ENCODE measurements at regions not wholly inside any gene's neighbourhood (a gene's known extent, or its start where the extent isn't known, plus 50 kb on each side); places are given as distances from the start of the nearest gene placed in this dataset.

DNA sequence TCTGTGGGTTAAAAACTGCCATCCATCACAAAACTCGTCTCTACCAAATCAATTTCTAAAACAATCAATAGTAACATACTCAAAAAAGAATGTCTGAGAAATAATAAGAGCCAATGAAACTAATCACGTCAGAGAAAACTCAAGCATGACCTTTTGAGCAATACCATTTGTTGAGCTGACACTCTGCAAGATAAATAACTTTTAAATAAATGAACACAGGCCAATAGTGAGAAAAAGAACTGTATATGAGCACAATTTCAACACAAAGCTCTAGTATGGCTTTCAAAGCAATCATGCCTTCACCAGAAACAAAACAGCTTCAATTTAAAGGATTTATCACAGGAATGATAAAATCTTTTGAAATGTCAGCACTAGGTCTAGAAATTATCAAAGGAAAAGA lies 249.2 kb upstream of the SETMAR start:
- ATAC-seq (ENCODE audit: low FRiP score) = no peak
- DNase-seq = no peak
- intact Hi-C loops (cut with DNase I) = no loop called here
- no peak overlapping the region for H3K27ac ChIP-seq (ENCODE audit: low read depth in 1 of 2, low read length in 2 of 2)
- no peaks in the 10 kb centered on the region for H3K27me3 ChIP-seq (ENCODE audit: control insufficient read depth in 1 of 2, insufficient read depth in 2 of 2, low read length in 1 of 2)
- H3K4me3 ChIP-seq (ENCODE audit: low read length in 2 of 2) = no peak overlapping the region
- H3K36me3 ChIP-seq (ENCODE audit: control insufficient read depth in 1 of 2, insufficient read depth in 2 of 2, low read length in 1 of 2) = peaks cover 0 to 3% of the 10 kb centered on the region in 2 donors
- 56 to 62% methylated on average over 2 of the region's 2 CpGs for WGBS, 2 donors
- no peaks in the 10 kb centered on the region for H3K4me1 ChIP-seq (ENCODE audit: control insufficient read depth in 1 of 2, insufficient read depth in 2 of 2, low read length in 2 of 2)
- no peaks in the 10 kb centered on the region for H3K9me3 ChIP-seq (ENCODE audit: control insufficient read depth, low read length)

DNA sequence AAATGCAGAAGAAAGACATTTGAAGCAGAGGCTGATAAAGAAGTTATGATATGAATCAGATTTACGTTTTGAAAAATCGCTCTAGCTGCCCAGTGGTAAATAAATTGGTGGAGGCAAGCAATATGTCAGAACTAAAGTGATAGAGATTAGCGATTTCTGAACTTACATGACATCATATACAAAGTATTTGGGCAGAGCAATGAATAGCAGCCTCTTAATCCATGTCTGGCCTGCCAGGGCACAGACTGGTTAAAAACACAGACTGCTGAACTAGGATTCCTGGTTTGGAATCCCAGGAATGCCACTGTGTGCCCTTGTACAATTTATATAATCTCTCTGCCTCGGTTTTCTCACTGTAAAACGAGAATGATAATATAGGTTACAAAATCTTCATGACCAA lies 243.1 kb upstream of the SETMAR start:
- WGBS, 2 donors = 5 to 11% methylated on average over 5 of the region's 5 CpGs
- Histone ChIP-seq H3K27me3 (ENCODE audit: control insufficient read depth in 1 of 2, insufficient read depth in 2 of 2, low read length in 1 of 2) (no peaks in the 10 kb centered on the region), H3K4me3 (ENCODE audit: low read length in 2 of 2) (no peak overlapping the region), H3K4me1 (ENCODE audit: control insufficient read depth in 1 of 2, insufficient read depth in 2 of 2, low read length in 2 of 2) (peaks cover 0 to 2% of the 10 kb centered on the region in 2 donors), H3K9me3 (ENCODE audit: control insufficient read depth, low read length) (no peaks in the 10 kb centered on the region), H3K36me3 (ENCODE audit: control insufficient read depth in 1 of 2, insufficient read depth in 2 of 2, low read length in 1 of 2) (no peaks in the 10 kb centered on the region), H3K27ac (ENCODE audit: low read depth in 1 of 2, low read length in 2 of 2) (no peak overlapping the region)
- ATAC-seq (ENCODE audit: low FRiP score) = no peak
- intact Hi-C loops (cut with DNase I) = no loop called here
- no peak for DNase-seq

DNA sequence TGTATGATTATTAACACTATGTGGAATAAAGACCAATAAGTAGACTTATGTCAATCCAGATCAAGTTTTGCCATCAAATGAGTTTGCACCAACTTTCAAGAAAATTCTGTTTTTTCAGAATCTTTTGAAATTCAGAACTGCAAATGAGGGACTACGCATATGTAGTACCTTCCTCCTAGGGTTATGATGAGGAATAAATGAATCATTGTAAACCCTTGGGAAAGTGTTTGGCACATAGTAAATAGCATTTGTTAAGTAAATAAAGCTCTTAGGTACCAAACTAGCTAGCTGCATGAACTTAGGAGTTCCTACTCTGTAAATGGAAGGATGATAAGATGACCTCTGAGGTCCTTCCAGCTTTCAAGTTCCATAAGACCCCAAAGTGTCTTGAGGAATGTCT lies 242.6 kb upstream of the SETMAR start:
- Histone ChIP-seq H3K4me1 (ENCODE audit: control insufficient read depth in 1 of 2, insufficient read depth in 2 of 2, low read length in 2 of 2) (peaks cover 0 to 2% of the 10 kb centered on the region in 2 donors), H3K27ac (ENCODE audit: low read depth in 1 of 2, low read length in 2 of 2) (no peak overlapping the region), H3K4me3 (ENCODE audit: low read length in 2 of 2) (no peak overlapping the region), H3K27me3 (ENCODE audit: control insufficient read depth in 1 of 2, insufficient read depth in 2 of 2, low read length in 1 of 2) (no peaks in the 10 kb centered on the region), H3K9me3 (ENCODE audit: control insufficient read depth, low read length) (no peaks in the 10 kb centered on the region), H3K36me3 (ENCODE audit: control insufficient read depth in 1 of 2, insufficient read depth in 2 of 2, low read length in 1 of 2) (no peaks in the 10 kb centered on the region)
- WGBS, 2 donors = 61 to 63% methylated on average over 1 of the region's 1 CpG
- ATAC-seq (ENCODE audit: low FRiP score) (no peak), DNase-seq (no peak)
- intact Hi-C loops (cut with DNase I) = no loop called here

DNA sequence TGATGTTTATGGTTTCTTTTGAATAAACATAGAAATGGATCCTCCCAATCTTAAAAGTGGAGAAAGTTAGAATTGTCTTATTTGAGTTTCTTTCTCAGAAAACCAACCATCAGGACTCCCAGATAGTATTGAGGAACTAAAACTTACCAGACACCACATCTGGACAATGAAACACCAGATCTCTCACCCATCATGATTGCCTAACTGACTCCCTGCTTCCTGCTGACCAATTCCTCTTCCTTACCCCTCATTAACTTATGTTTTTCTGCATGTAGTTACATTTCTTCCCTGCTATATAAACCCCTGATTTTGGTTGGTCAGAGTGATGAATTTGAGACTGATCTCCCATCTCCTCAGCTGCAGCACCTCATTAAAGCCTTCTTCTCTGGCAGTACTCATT lies 242.0 kb upstream of the SETMAR start:
- intact Hi-C loops (cut with DNase I) = no loop called here
- Histone ChIP-seq H3K27ac (ENCODE audit: low read depth in 1 of 2, low read length in 2 of 2) (no peak overlapping the region), H3K36me3 (ENCODE audit: control insufficient read depth in 1 of 2, insufficient read depth in 2 of 2, low read length in 1 of 2) (no peaks in the 10 kb centered on the region), H3K27me3 (ENCODE audit: control insufficient read depth in 1 of 2, insufficient read depth in 2 of 2, low read length in 1 of 2) (no peaks in the 10 kb centered on the region), H3K9me3 (ENCODE audit: control insufficient read depth, low read length) (no peaks in the 10 kb centered on the region), H3K4me1 (ENCODE audit: control insufficient read depth in 1 of 2, insufficient read depth in 2 of 2, low read length in 2 of 2) (peaks cover 0 to 2% of the 10 kb centered on the region in 2 donors), H3K4me3 (ENCODE audit: low read length in 2 of 2) (no peak overlapping the region)
- ATAC-seq (ENCODE audit: low FRiP score) = no peak
- DNase-seq = no peak

DNA sequence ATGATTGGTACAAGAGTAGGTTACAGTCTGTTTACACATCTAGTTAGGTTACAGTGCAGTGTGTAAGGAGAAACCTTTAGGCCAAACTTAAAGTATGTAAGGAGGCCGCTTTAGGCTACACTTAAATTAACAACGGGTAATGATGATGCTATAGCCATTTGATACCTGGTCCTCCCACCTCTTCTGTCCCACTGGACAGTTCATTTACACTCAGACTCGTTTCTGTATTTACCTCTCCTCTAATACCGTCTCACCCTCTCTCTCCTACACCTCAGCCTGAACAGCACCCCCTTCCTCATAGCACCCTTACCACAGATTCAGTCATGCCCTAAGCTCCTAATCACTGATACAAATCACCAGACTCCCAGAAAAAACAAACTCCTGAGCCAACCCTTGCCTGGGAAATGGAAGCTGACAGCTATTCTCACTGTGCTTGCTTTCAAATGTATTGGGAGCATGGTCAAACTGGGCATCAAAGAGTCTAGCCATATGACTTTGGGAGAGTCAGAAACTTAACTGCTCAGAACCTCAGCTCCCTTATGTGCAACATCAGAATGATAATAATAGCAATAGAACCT lies 241.3 kb upstream of the SETMAR start:
- no peaks in the 10 kb centered on the region for H3K27me3 ChIP-seq (ENCODE audit: control insufficient read depth in 1 of 2, insufficient read depth in 2 of 2, low read length in 1 of 2)
- 60 to 65% methylated on average over 4 of the region's 4 CpGs for WGBS, 2 donors

DNA sequence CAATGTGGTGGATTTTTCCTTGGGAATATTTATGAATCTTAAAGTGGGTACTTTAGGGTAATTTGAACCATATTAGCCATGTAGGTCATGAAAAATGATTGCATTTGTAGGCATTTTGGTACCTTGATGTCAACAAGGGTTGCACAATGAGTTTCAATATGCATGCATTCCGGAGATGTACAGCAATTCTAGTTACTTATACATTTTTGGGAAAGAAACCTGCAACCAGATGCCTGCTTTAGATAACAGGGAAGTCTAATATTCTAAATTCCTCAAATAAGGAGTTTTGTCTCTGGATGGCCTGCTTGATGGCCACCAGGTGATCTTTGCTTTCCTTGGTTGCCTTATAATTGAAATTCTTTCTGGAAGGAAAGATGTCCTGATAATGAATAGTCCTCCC lies 240.5 kb upstream of the SETMAR start:
- 92 to 96% methylated on average over 1 of the region's 1 CpG for WGBS, 2 donors
- H3K4me3 ChIP-seq (ENCODE audit: low read length in 2 of 2) = no peak overlapping the region
- no peak overlapping the region for H3K27ac ChIP-seq (ENCODE audit: low read depth in 1 of 2, low read length in 2 of 2)
- peaks cover 0 to 2% of the 10 kb centered on the region in 2 donors for H3K4me1 ChIP-seq (ENCODE audit: control insufficient read depth in 1 of 2, insufficient read depth in 2 of 2, low read length in 2 of 2)
- ATAC-seq (ENCODE audit: low FRiP score) (no peak), DNase-seq (no peak)
- no peaks in the 10 kb centered on the region for H3K36me3 ChIP-seq (ENCODE audit: control insufficient read depth in 1 of 2, insufficient read depth in 2 of 2, low read length in 1 of 2)
- no peaks in the 10 kb centered on the region for H3K27me3 ChIP-seq (ENCODE audit: control insufficient read depth in 1 of 2, insufficient read depth in 2 of 2, low read length in 1 of 2)
- no peaks in the 10 kb centered on the region for H3K9me3 ChIP-seq (ENCODE audit: control insufficient read depth, low read length)
- intact Hi-C loops (cut with DNase I) = no loop called here

More for the DNA sequence above, 241.3 kb upstream of the SETMAR start:
- Histone ChIP-seq H3K36me3 (ENCODE audit: control insufficient read depth in 1 of 2, insufficient read depth in 2 of 2, low read length in 1 of 2) (no peaks in the 10 kb centered on the region), H3K4me1 (ENCODE audit: control insufficient read depth in 1 of 2, insufficient read depth in 2 of 2, low read length in 2 of 2) (peaks cover 0 to 2% of the 10 kb centered on the region in 2 donors), H3K9me3 (ENCODE audit: control insufficient read depth, low read length) (no peaks in the 10 kb centered on the region), H3K27ac (ENCODE audit: low read depth in 1 of 2, low read length in 2 of 2) (no peak overlapping the region), H3K4me3 (ENCODE audit: low read length in 2 of 2) (no peak overlapping the region)
- ATAC-seq (ENCODE audit: low FRiP score) (no peak), DNase-seq (no peak)
- intact Hi-C loops (cut with DNase I) = no loop called here

DNA sequence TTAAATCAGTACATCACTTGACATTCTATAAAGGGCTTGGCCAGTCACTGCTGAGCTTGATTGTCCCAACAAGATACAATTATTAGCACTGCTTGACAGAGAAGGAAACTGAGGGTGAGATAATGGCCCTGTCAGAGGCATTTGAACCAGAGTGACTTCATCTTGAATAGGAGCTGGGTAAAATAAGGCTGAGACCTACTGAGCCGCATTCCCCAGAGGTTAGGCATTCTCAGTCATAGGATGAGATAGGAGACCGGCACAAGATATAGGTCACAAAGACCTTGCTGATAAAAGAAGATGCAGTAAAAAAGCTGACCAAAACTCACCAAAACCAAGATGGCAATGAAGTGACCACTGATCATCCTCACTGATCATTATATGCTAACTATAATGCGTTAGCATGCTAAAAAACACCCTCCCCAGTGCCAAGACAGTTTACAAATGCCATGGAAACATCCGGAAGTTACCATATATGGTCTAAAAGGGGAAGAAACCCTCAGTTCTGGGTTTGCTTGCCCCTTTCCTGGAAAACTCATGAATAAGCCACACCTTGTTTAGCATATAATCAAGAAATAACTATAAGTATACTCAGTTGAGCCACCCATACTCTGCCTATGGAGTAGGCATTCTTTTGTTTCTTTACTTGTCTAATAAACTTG lies 239.1 kb upstream of the SETMAR start:
- peaks cover 0 to 2% of the 10 kb centered on the region in 2 donors for H3K4me1 ChIP-seq (ENCODE audit: control insufficient read depth in 1 of 2, insufficient read depth in 2 of 2, low read length in 2 of 2)
- intact Hi-C loops (cut with DNase I) = no loop called here
- ATAC-seq (ENCODE audit: low FRiP score) (no peak), DNase-seq (no peak)
- H3K36me3 ChIP-seq (ENCODE audit: control insufficient read depth in 1 of 2, insufficient read depth in 2 of 2, low read length in 1 of 2) = no peaks in the 10 kb centered on the region
- H3K27me3 ChIP-seq (ENCODE audit: control insufficient read depth in 1 of 2, insufficient read depth in 2 of 2, low read length in 1 of 2) = no peaks in the 10 kb centered on the region
- no peaks in the 10 kb centered on the region for H3K9me3 ChIP-seq (ENCODE audit: control insufficient read depth, low read length)
- no peak overlapping the region for H3K4me3 ChIP-seq (ENCODE audit: low read length in 2 of 2)
- WGBS, 2 donors = 91 to 95% methylated on average over 4 of the region's 4 CpGs
- H3K27ac ChIP-seq (ENCODE audit: low read depth in 1 of 2, low read length in 2 of 2) = no peak overlapping the region

DNA sequence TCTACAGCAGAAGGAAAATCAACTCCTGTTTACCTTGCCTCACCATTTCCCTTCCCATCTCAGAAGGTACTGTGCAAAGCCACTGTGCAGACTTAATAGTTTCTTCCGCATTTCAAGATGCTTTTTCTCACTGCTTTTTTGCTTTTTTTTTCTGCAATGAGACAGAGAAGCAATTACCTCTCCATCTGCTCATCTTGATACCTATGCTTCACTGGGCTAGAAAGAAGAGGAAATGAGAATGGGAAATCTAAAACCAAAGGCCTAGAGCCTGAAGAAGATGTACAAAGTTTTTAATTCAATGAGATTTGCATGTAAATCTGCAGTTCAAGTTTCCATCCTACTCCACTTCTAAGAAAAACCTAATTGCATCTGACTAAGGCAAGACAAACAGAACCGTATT lies 238.1 kb upstream of the SETMAR start:
- 71 to 81% methylated on average over 2 of the region's 2 CpGs for WGBS, 2 donors
- intact Hi-C loops (cut with DNase I) = no loop called here

DNA sequence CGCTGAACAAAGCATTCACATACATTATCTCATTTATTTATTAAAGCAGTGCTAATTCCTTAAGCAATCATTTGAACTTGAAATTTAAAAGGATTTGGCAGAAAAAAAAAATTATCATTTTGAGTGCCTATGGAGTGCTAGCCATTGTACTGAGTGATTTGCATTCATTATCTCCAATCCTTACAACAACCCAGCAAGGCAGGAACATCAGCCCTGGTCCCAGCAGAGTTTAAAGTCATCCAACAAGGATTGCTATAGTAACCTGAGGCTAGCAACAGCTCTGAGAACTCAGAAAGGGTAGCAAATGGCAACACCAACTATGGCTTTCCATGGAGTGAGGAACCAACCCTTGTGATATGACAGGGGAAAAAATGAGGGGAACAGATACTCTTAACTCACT lies 237.6 kb upstream of the SETMAR start:
- ATAC-seq (ENCODE audit: low FRiP score) (no peak), DNase-seq (no peak)
- no peaks in the 10 kb centered on the region for H3K9me3 ChIP-seq (ENCODE audit: control insufficient read depth, low read length)
- intact Hi-C loops (cut with DNase I) = no loop called here
- no peaks in the 10 kb centered on the region for H3K36me3 ChIP-seq (ENCODE audit: control insufficient read depth in 1 of 2, insufficient read depth in 2 of 2, low read length in 1 of 2)
- H3K4me3 ChIP-seq (ENCODE audit: low read length in 2 of 2) = no peak overlapping the region
- H3K27ac ChIP-seq (ENCODE audit: low read depth in 1 of 2, low read length in 2 of 2) = no peak overlapping the region
- WGBS, 2 donors = 90 to 96% methylated on average over 1 of the region's 1 CpG
- no peaks in the 10 kb centered on the region for H3K27me3 ChIP-seq (ENCODE audit: control insufficient read depth in 1 of 2, insufficient read depth in 2 of 2, low read length in 1 of 2)
- no peaks in the 10 kb centered on the region for H3K4me1 ChIP-seq (ENCODE audit: control insufficient read depth in 1 of 2, insufficient read depth in 2 of 2, low read length in 2 of 2)

More for the DNA sequence above, 238.1 kb upstream of the SETMAR start:
- no peaks in the 10 kb centered on the region for H3K27me3 ChIP-seq (ENCODE audit: control insufficient read depth in 1 of 2, insufficient read depth in 2 of 2, low read length in 1 of 2)
- no peaks in the 10 kb centered on the region for H3K36me3 ChIP-seq (ENCODE audit: control insufficient read depth in 1 of 2, insufficient read depth in 2 of 2, low read length in 1 of 2)
- no peak overlapping the region for H3K4me3 ChIP-seq (ENCODE audit: low read length in 2 of 2)
- no peaks in the 10 kb centered on the region for H3K9me3 ChIP-seq (ENCODE audit: control insufficient read depth, low read length)
- H3K27ac ChIP-seq (ENCODE audit: low read depth in 1 of 2, low read length in 2 of 2) = no peak overlapping the region
- ATAC-seq (ENCODE audit: low FRiP score) (no peak), DNase-seq (no peak)
- H3K4me1 ChIP-seq (ENCODE audit: control insufficient read depth in 1 of 2, insufficient read depth in 2 of 2, low read length in 2 of 2) = peaks cover 0 to 1% of the 10 kb centered on the region in 2 donors
